Adrenal gland (tissue), 5 donors: ENCODE measurements at regions not wholly inside any gene's neighbourhood (a gene's known extent, or its start where the extent isn't known, plus 50 kb on each side); places are given as distances from the start of the nearest gene placed in this dataset.

Experiments
- CTCF ChIP-seq, 6 experiments: fragments of 450-650 bp in 4 of 6; fragments of 200-600 bp in 2 of 6; sonication (generic) in 1 of 6; IDR thresholded peaks; 1 replicate in 5 of 6; 2 replicates in 1 of 6; pipeline versions ENCODE4 v1.5.1 to v1.8.0; 2016 to 2021; ENCODE audit warnings: antibody characterized with exemption in 6 of 6, mild to moderate bottlenecking in 2 of 6, moderate library complexity in 1 of 6
- POLR2A ChIP-seq, 2 donors: fragments of 450-650 bp; IDR thresholded peaks; one replicate each; pipeline ENCODE4 v1.6.1; 2017; ENCODE audit warnings: antibody characterized with exemption in 2 of 2, mild to moderate bottlenecking in 2 of 2, moderate library complexity in 1 of 2
- donor health status: DM: no; HTN: no; CAD: no.

GRCh38 chr11:103602840-103603239 is 433.6 kb upstream of the DDI1 start:
- TF ChIP-seq CTCF (IDR thresholded peaks at IDR 0.05): no peak
- no peak for TF ChIP-seq POLR2A (IDR thresholded peaks at IDR 0.05)
